SK-N-MC (cell line): ENCODE measurements at regions not wholly inside any gene's neighbourhood (a gene's known extent, or its start where the extent isn't known, plus 50 kb on each side); places are given as distances from the start of the nearest gene placed in this dataset.

Experiments used
- DNase-seq: peaks from one replicate; pipeline ENCODE4 v3.0.0-alpha.2; 2011; ENCODE audit warnings: low read depth, low spot score
- H3K27ac ChIP-seq: fragments of 200-600 bp; sonication (generic); 2 replicates; pipeline ENCODE4 v1.5.1; 2016; ENCODE audit warnings: mixed run types
- H3K36me3 ChIP-seq: fragments of 200-600 bp; sonication (generic); 2 replicates; pipeline ENCODE4 v1.6.1; 2017; ENCODE audit warnings: antibody characterized with exemption, low read length, mixed read lengths; ENCODE audit not compliant: insufficient read depth
- H3K4me3 ChIP-seq: fragments of 200-600 bp; sonication (generic); 2 replicates; pipeline ENCODE4 v1.5.1; 2016
- H3K9ac ChIP-seq: fragments of 200-600 bp; sonication (generic); 2 replicates; pipeline ENCODE4 v1.8.0; 2017; ENCODE audit warnings: mixed run types, mixed read lengths; ENCODE audit not compliant: insufficient read length
- H3K9me3 ChIP-seq: fragments of 200-600 bp; sonication (generic); 2 replicates; pipeline ENCODE4 v1.6.1; 2017; ENCODE audit warnings: low read depth, mild to moderate bottlenecking, antibody characterized with exemption, low read length, moderate library complexity, mixed read lengths
- EZH2 ChIP-seq: fragments of 200-600 bp; sonication (generic); IDR thresholded peaks from one replicate; pipeline ENCODE4 v1.6.1; 2017; ENCODE audit warnings: antibody characterized with exemption
- FOXP2 ChIP-seq: optimal IDR thresholded peaks from 2 replicates; pipeline ENCODE3; 2011; ENCODE audit warnings: mild to moderate bottlenecking, moderate library complexity; ENCODE audit not compliant: insufficient read depth; ENCODE audit errors: extremely low read length, control extremely low read depth
- POLR2AphosphoS5 ChIP-seq: IDR thresholded peaks from 2 replicates; pipeline ENCODE4 v1.6.1; 2012; ENCODE audit warnings: mild to moderate bottlenecking, low read depth, low read length, borderline replicate concordance

- no peak overlapping the region for H3K27ac ChIP-seq
- H3K9ac ChIP-seq: no peak overlapping the region
- H3K36me3 ChIP-seq: no peaks in the 10 kb centered on the region
- TF ChIP-seq EZH2 (no peak), POLR2AphosphoS5 (no peak), FOXP2 (no peak)
- DNase-seq: no peak
- no peaks in the 10 kb centered on the region for H3K9me3 ChIP-seq
- H3K4me3 ChIP-seq: no peak overlapping the region
Measured at GRCh38 chr3:117964814-117965213, 1069.8 kb downstream of the IGSF11 start.

GRCh38 chr3:117977504-117978228 is 1057.0 kb downstream of the IGSF11 start:
- H3K9me3 ChIP-seq: no peaks in the 10 kb centered on the region
- H3K9ac ChIP-seq: no peak overlapping the region
- no peak overlapping the region for H3K4me3 ChIP-seq
- TF ChIP-seq FOXP2 (no peak), EZH2 (no peak), POLR2AphosphoS5 (no peak)
- no peak for DNase-seq
- H3K36me3 ChIP-seq: no peaks in the 10 kb centered on the region
- no peak overlapping the region for H3K27ac ChIP-seq

DNA sequence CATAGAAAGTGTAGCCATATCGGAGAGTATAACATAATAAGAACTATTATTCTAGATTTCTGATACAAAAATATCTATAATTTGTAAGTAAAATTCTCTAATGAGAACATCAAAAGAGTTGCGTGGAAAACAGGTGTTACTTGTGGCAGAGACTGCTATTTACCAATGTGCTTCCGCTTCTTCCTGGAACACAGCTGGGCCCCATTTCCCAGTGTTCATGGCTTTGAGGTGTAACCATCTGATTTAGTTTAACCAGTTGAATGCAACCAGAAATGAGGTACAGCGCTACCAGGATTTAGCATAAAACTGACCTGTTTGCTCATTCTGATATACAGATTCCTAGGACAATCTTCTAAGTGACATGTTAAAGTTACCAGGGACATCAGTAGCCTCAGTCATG is 1055.2 kb downstream of the IGSF11 start:
- Histone ChIP-seq H3K9me3 (no peaks in the 10 kb centered on the region), H3K4me3 (no peak overlapping the region), H3K27ac (no peak overlapping the region), H3K9ac (no peak overlapping the region), H3K36me3 (no peaks in the 10 kb centered on the region)
- no peak for DNase-seq
- TF ChIP-seq FOXP2: no peak
- TF ChIP-seq POLR2AphosphoS5: no peak
- TF ChIP-seq EZH2: no peak

- Histone ChIP-seq H3K27ac (no peak overlapping the region), H3K36me3 (no peaks in the 10 kb centered on the region), H3K9me3 (no peaks in the 10 kb centered on the region), H3K9ac (no peak overlapping the region), H3K4me3 (no peak overlapping the region)
- TF ChIP-seq POLR2AphosphoS5: no peak
- no peak for TF ChIP-seq FOXP2
- no peak for TF ChIP-seq EZH2
- no peak for DNase-seq
Measured at GRCh38 chr3:117987256-117987655, 1047.4 kb downstream of the IGSF11 start.

- H3K27ac ChIP-seq: no peak overlapping the region
- no peaks in the 10 kb centered on the region for H3K36me3 ChIP-seq
- H3K9ac ChIP-seq: no peak overlapping the region
- H3K9me3 ChIP-seq: no peaks in the 10 kb centered on the region
- TF ChIP-seq EZH2 (no peak), FOXP2 (no peak)
- H3K4me3 ChIP-seq: no peak overlapping the region
- DNase-seq: no peak
Measured at GRCh38 chr3:117989982-117990381, 1044.7 kb downstream of the IGSF11 start.

DNA sequence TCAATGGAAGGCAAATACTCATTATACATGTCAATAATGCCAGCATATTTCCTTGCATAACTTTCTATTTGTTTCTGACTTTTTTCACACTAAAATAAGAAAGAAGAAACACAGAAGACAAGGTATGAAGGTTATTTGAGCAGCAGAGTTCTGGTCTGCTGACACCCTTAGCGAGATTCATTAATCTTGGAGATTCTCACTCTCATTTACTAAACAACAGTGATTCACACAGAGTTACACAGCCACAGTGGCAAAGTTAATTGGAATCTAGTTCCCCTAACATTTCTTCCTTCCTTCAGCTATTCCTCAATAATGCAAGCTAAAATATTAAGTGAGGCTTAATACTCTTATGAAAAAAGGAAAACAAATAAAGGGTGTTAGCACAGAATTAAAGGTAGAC is 1044.0 kb downstream of the IGSF11 start:
- no peak overlapping the region for H3K27ac ChIP-seq
- H3K4me3 ChIP-seq: no peak overlapping the region
- no peak for DNase-seq
- H3K36me3 ChIP-seq: no peaks in the 10 kb centered on the region
- H3K9me3 ChIP-seq: no peaks in the 10 kb centered on the region
- H3K9ac ChIP-seq: no peak overlapping the region
- TF ChIP-seq EZH2: no peak
- TF ChIP-seq FOXP2: no peak
- no peak for TF ChIP-seq POLR2AphosphoS5

DNA sequence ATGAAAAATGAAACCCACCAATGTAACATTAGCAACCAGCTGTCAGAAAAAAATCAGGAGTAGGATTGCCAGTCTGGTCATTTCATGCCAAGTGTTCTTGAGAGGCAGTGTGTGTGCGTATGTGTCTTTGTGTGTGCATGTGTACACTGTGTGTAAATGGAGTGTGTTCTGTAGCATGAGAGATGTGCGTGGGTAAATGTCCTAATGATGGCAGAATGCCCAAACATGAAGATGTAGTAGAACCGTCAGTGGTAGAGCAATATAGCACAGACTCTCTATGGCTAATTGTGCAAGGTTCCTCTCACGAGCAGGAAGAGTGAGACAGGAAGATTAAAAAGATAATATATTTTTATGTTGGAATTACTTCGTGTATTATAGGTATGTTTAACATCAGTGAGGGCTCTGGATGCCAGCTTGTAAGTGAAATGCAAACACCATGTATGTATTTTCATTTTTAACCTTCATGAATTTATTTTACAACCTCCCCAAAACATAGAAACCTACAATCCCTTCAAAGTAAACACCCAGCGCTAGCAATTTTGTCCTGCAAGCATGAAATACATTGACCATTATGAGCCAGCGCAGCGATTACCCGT is 1038.7 kb downstream of the IGSF11 start:
- Histone ChIP-seq H3K27ac (no peak overlapping the region), H3K9ac (no peak overlapping the region), H3K36me3 (no peaks in the 10 kb centered on the region), H3K4me3 (no peak overlapping the region), H3K9me3 (no peaks in the 10 kb centered on the region)
- no peak for TF ChIP-seq EZH2
- no peak for TF ChIP-seq POLR2AphosphoS5
- no peak for TF ChIP-seq FOXP2
- DNase-seq: no peak

GRCh38 chr3:117997201-117998049 is 1037.2 kb downstream of the IGSF11 start:
- TF ChIP-seq EZH2 (peak; percentile 40), FOXP2 (no peak)
- Histone ChIP-seq H3K4me3 (peak overlapping the region; percentile 58), H3K9ac (no peak overlapping the region), H3K36me3 (no peaks in the 10 kb centered on the region), H3K27ac (no peak overlapping the region), H3K9me3 (no peaks in the 10 kb centered on the region)
- DNase-seq: peak; percentile 51

GRCh38 chr3:117998071-117998470 is 1036.6 kb downstream of the IGSF11 start:
- no peak for DNase-seq
- no peaks in the 10 kb centered on the region for H3K9me3 ChIP-seq
- no peaks in the 10 kb centered on the region for H3K36me3 ChIP-seq
- TF ChIP-seq FOXP2: no peak
- TF ChIP-seq EZH2: no peak
- no peak for TF ChIP-seq POLR2AphosphoS5
- H3K27ac ChIP-seq: no peak overlapping the region
- no peak overlapping the region for H3K9ac ChIP-seq
- no peak overlapping the region for H3K4me3 ChIP-seq
